ENCODE measurements at regions not wholly inside any gene's neighbourhood (a gene's known extent, or its start where the extent isn't known, plus 50 kb on each side); places are given as distances from the start of the nearest gene placed in this dataset.

DNA sequence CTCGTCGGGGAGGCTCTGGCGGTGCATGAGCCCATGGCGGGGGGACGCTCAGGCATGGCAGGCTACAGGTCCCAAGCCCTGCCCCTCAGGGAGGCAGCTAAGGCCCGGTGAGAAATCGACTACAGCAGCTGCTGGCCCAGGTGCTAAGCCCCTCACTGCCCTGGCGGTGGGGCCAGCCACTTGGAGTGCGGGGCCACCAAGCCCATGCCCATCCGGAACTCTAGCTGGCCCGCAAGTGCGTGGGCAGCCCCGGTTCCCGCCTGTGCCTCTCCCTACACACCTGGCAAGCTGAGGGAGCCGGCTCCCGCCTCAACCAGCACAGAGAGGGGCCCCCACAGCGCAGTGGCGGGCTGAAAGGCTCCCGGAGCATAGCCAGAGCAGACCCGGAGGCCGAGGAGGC, 1896.9 kb upstream of the CDH6 start:
- H3K14ac ChIP-seq (ENCODE audit: low read length in 2 of 2) = no peak overlapping the region
- H3K4ac ChIP-seq (ENCODE audit: low read depth in 1 of 2, low read length in 2 of 2) = no peak overlapping the region

DNA sequence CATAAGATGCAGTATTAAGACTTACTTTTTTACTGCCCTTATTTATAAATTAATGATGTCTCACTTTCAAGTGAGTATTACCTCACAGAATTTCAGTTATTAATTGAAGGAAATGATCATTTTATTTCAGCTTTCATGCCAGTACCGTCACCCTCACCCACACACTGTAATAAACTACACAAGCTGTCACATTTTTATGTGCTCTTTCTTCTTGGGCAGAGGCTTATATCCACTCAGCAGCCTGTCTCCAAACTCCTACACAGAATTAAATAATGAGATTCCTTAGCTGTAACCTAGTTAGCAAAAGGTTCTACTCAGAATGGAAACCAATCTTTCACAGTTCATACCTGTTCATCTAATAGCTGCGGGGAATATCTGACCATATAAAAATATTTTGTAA, 1915.8 kb upstream of the CDH6 start:
- no peaks in the 10 kb centered on the region for H3K79me1 ChIP-seq (replicated peaks; ENCODE audit: low read length, poor library complexity, severe bottlenecking)

More for the DNA sequence above, 1896.9 kb upstream of the CDH6 start:
- Histone ChIP-seq H4K8ac (ENCODE audit: low read length) (no peak overlapping the region), H3K4me1 (ENCODE audit: control insufficient read depth, insufficient read depth, low read depth, low read length) (no peaks in the 10 kb centered on the region), H3K27me3 (ENCODE audit: control insufficient read depth in 1 of 2, insufficient read depth in 1 of 2, low read length in 2 of 2) (no peaks in the 10 kb centered on the region), H3K9me3 (ENCODE audit: control insufficient read depth, low read length) (peaks cover 13% of the 10 kb centered on the region), H4K91ac (ENCODE audit: low read length) (no peak overlapping the region), H3K23ac (ENCODE audit: low read length in 2 of 2) (no peak overlapping the region), H2BK120ac (ENCODE audit: low read depth, low read length) (no peak overlapping the region), H2BK12ac (ENCODE audit: low read length in 2 of 2) (no peak overlapping the region), H2BK15ac (ENCODE audit: low read depth, poor library complexity, severe bottlenecking) (no peak overlapping the region), H3K18ac (ENCODE audit: low read depth in 1 of 2, low read length in 2 of 2) (no peak overlapping the region), H2AFZ (ENCODE audit: low read depth, low read length) (no peak overlapping the region), H2BK5ac (ENCODE audit: low read depth, low read length, poor library complexity, severe bottlenecking) (no peak overlapping the region), H3K4me2 (ENCODE audit: low read length, poor library complexity, severe bottlenecking) (no peak overlapping the region), H3K27ac (ENCODE audit: low read length, poor library complexity, severe bottlenecking) (no peak overlapping the region), H3K4me3 (ENCODE audit: insufficient read depth in 1 of 2, low read depth in 1 of 2, low read length in 2 of 2) (no peak overlapping the region), H3K36me3 (ENCODE audit: control insufficient read depth in 1 of 2, insufficient read depth in 2 of 2, low read depth in 1 of 2, low read length in 2 of 2) (no peaks in the 10 kb centered on the region), H2AK5ac (ENCODE audit: low read length, severe bottlenecking) (no peak overlapping the region), H3K79me1 (replicated peaks; ENCODE audit: low read length, poor library complexity, severe bottlenecking) (no peaks in the 10 kb centered on the region), H3K9ac (ENCODE audit: low read length) (no peak overlapping the region)
- DNase-seq = no peak
- WGBS = 89% methylated on average over 20 of the region's 21 CpGs

DNA sequence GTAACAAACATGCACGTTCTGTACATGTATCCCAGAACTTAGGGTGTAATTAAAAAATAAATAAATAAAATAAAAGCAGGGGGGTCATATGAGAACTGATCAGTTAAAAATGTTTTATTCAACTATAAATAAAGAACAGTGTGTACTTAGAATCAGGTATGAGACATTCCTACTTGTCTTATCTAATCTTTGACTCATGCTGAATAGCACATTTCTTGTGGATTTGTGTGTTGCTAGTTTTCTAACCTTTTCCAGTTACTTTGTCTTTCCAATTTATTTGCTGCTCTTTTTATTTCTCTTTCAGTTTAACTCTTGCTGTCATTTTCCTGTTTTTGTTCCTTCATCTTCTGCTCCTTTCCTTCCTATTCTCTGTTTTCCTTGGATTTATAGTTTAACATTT, 1917.1 kb upstream of the CDH6 start:
- Histone ChIP-seq H2BK12ac (ENCODE audit: low read length in 2 of 2) (no peak overlapping the region), H3K4me2 (ENCODE audit: low read length, poor library complexity, severe bottlenecking) (no peak overlapping the region), H3K79me1 (replicated peaks; ENCODE audit: low read length, poor library complexity, severe bottlenecking) (no peaks in the 10 kb centered on the region), H3K18ac (ENCODE audit: low read depth in 1 of 2, low read length in 2 of 2) (no peak overlapping the region), H3K4me3 (ENCODE audit: insufficient read depth in 1 of 2, low read depth in 1 of 2, low read length in 2 of 2) (no peak overlapping the region), H3K23ac (ENCODE audit: low read length in 2 of 2) (no peak overlapping the region), H3K4me1 (ENCODE audit: control insufficient read depth, insufficient read depth, low read depth, low read length) (no peaks in the 10 kb centered on the region), H2BK120ac (ENCODE audit: low read depth, low read length) (no peak overlapping the region), H2AK5ac (ENCODE audit: low read length, severe bottlenecking) (no peak overlapping the region), H2BK15ac (ENCODE audit: low read depth, poor library complexity, severe bottlenecking) (no peak overlapping the region), H3K36me3 (ENCODE audit: control insufficient read depth in 1 of 2, insufficient read depth in 2 of 2, low read depth in 1 of 2, low read length in 2 of 2) (no peaks in the 10 kb centered on the region), H2BK5ac (ENCODE audit: low read depth, low read length, poor library complexity, severe bottlenecking) (no peak overlapping the region), H3K9ac (ENCODE audit: low read length) (no peak overlapping the region), H2AFZ (ENCODE audit: low read depth, low read length) (no peak overlapping the region), H3K14ac (ENCODE audit: low read length in 2 of 2) (no peak overlapping the region), H3K27ac (ENCODE audit: low read length, poor library complexity, severe bottlenecking) (no peak overlapping the region), H4K8ac (ENCODE audit: low read length) (no peak overlapping the region), H4K91ac (ENCODE audit: low read length) (no peak overlapping the region), H3K9me3 (ENCODE audit: control insufficient read depth, low read length) (peaks cover 11% of the 10 kb centered on the region), H3K27me3 (ENCODE audit: control insufficient read depth in 1 of 2, insufficient read depth in 1 of 2, low read length in 2 of 2) (no peaks in the 10 kb centered on the region), H3K4ac (ENCODE audit: low read depth in 1 of 2, low read length in 2 of 2) (no peak overlapping the region)
- WGBS = no CpG with 5 or more reads among the region's 1 CpG
- DNase-seq = no peak

More for the DNA sequence above, 1915.8 kb upstream of the CDH6 start:
- H2AK5ac ChIP-seq (ENCODE audit: low read length, severe bottlenecking) = no peak overlapping the region
- no peak for DNase-seq
- H2BK5ac ChIP-seq (ENCODE audit: low read depth, low read length, poor library complexity, severe bottlenecking) = no peak overlapping the region
- no peak overlapping the region for H4K8ac ChIP-seq (ENCODE audit: low read length)
- no peak overlapping the region for H3K4me2 ChIP-seq (ENCODE audit: low read length, poor library complexity, severe bottlenecking)
- H3K27ac ChIP-seq (ENCODE audit: low read length, poor library complexity, severe bottlenecking) = no peak overlapping the region
- no peak overlapping the region for H3K14ac ChIP-seq (ENCODE audit: low read length in 2 of 2)
- H2BK120ac ChIP-seq (ENCODE audit: low read depth, low read length) = no peak overlapping the region
- no peaks in the 10 kb centered on the region for H3K36me3 ChIP-seq (ENCODE audit: control insufficient read depth in 1 of 2, insufficient read depth in 2 of 2, low read depth in 1 of 2, low read length in 2 of 2)
- H3K9ac ChIP-seq (ENCODE audit: low read length) = no peak overlapping the region
- no peak overlapping the region for H3K4me3 ChIP-seq (ENCODE audit: insufficient read depth in 1 of 2, low read depth in 1 of 2, low read length in 2 of 2)
- no peak overlapping the region for H3K4ac ChIP-seq (ENCODE audit: low read depth in 1 of 2, low read length in 2 of 2)
- H2BK15ac ChIP-seq (ENCODE audit: low read depth, poor library complexity, severe bottlenecking) = no peak overlapping the region
- H2AFZ ChIP-seq (ENCODE audit: low read depth, low read length) = no peak overlapping the region
- WGBS = 53% methylated on average over 2 of the region's 2 CpGs
- no peak overlapping the region for H4K91ac ChIP-seq (ENCODE audit: low read length)
- H3K23ac ChIP-seq (ENCODE audit: low read length in 2 of 2) = no peak overlapping the region
- H3K27me3 ChIP-seq (ENCODE audit: control insufficient read depth in 1 of 2, insufficient read depth in 1 of 2, low read length in 2 of 2) = no peaks in the 10 kb centered on the region
- no peak overlapping the region for H3K18ac ChIP-seq (ENCODE audit: low read depth in 1 of 2, low read length in 2 of 2)
- peaks cover 16% of the 10 kb centered on the region for H3K9me3 ChIP-seq (ENCODE audit: control insufficient read depth, low read length)
- no peak overlapping the region for H2BK12ac ChIP-seq (ENCODE audit: low read length in 2 of 2)
- no peaks in the 10 kb centered on the region for H3K4me1 ChIP-seq (ENCODE audit: control insufficient read depth, insufficient read depth, low read depth, low read length)

DNA sequence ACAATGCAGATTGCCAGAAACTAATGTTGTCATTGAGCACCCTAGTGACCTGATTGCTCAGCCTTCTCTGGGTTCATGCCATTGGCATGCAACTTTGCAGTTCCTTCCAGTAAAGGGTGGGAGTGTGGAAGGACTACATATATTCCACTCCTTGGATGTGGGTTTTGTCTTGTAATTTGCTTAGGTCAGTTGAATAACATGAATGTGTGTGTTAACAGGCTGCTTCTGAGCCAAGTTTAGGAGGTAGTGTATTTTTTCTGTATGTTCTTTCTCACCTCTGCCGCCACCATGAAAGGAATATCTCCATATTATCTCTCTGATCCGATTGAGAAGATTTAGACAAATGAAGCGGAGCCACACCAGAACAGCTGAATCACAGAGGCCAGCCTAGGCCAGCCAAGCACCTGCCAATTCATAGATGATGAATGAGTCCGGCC, 1929.6 kb upstream of the CDH6 start:
- Histone ChIP-seq H3K14ac (ENCODE audit: low read length in 2 of 2) (no peak overlapping the region), H3K36me3 (ENCODE audit: control insufficient read depth in 1 of 2, insufficient read depth in 2 of 2, low read depth in 1 of 2, low read length in 2 of 2) (no peaks in the 10 kb centered on the region), H2AK5ac (ENCODE audit: low read length, severe bottlenecking) (no peak overlapping the region), H2BK5ac (ENCODE audit: low read depth, low read length, poor library complexity, severe bottlenecking) (no peak overlapping the region), H3K23ac (ENCODE audit: low read length in 2 of 2) (no peak overlapping the region), H3K9me3 (ENCODE audit: control insufficient read depth, low read length) (peaks cover 5% of the 10 kb centered on the region), H3K4me2 (ENCODE audit: low read length, poor library complexity, severe bottlenecking) (no peak overlapping the region), H2AFZ (ENCODE audit: low read depth, low read length) (no peak overlapping the region), H3K4ac (ENCODE audit: low read depth in 1 of 2, low read length in 2 of 2) (no peak overlapping the region), H3K27me3 (ENCODE audit: control insufficient read depth in 1 of 2, insufficient read depth in 1 of 2, low read length in 2 of 2) (no peaks in the 10 kb centered on the region), H3K27ac (ENCODE audit: low read length, poor library complexity, severe bottlenecking) (no peak overlapping the region), H4K8ac (ENCODE audit: low read length) (no peak overlapping the region), H3K9ac (ENCODE audit: low read length) (no peak overlapping the region), H3K79me1 (replicated peaks; ENCODE audit: low read length, poor library complexity, severe bottlenecking) (no peaks in the 10 kb centered on the region), H2BK12ac (ENCODE audit: low read length in 2 of 2) (no peak overlapping the region), H3K18ac (ENCODE audit: low read depth in 1 of 2, low read length in 2 of 2) (no peak overlapping the region), H4K91ac (ENCODE audit: low read length) (no peak overlapping the region), H3K4me1 (ENCODE audit: control insufficient read depth, insufficient read depth, low read depth, low read length) (no peaks in the 10 kb centered on the region), H3K4me3 (ENCODE audit: insufficient read depth in 1 of 2, low read depth in 1 of 2, low read length in 2 of 2) (no peak overlapping the region), H2BK120ac (ENCODE audit: low read depth, low read length) (no peak overlapping the region), H2BK15ac (ENCODE audit: low read depth, poor library complexity, severe bottlenecking) (no peak overlapping the region)
- DNase-seq = no peak
- WGBS = 90% methylated on average over 4 of the region's 4 CpGs
